GM19328 (cell line): ENCODE measurements at regions not wholly inside any gene's neighbourhood (a gene's known extent, or its start where the extent isn't known, plus 50 kb on each side); places are given as distances from the start of the nearest gene placed in this dataset.

ENCODE experiments used
- ATAC-seq: cut with Tn5 transposase; IDR thresholded peaks from one replicate; pipeline ENCODE4 v1.9.1; 2021; ENCODE audit warnings: mild to moderate bottlenecking, moderate library complexity; ENCODE audit not compliant: unreplicated experiment

DNA sequence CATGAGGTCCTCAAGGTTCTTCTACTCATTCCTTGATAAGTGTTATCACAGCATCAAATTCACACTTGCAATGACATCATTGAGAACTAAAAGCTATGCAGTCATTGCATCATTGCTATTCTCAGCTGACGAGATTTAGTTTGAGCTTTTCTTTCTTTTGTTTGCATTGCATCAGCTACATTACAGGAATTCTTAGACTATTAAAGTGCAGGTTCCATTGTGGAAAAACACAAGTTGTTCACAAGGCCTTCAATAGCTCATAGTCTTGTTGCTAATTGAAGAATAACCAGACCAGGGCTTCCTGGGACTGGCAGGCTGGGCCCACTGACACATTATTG, 139.3 kb downstream of the CXCL12 start:
- ATAC-seq, result no peak

DNA sequence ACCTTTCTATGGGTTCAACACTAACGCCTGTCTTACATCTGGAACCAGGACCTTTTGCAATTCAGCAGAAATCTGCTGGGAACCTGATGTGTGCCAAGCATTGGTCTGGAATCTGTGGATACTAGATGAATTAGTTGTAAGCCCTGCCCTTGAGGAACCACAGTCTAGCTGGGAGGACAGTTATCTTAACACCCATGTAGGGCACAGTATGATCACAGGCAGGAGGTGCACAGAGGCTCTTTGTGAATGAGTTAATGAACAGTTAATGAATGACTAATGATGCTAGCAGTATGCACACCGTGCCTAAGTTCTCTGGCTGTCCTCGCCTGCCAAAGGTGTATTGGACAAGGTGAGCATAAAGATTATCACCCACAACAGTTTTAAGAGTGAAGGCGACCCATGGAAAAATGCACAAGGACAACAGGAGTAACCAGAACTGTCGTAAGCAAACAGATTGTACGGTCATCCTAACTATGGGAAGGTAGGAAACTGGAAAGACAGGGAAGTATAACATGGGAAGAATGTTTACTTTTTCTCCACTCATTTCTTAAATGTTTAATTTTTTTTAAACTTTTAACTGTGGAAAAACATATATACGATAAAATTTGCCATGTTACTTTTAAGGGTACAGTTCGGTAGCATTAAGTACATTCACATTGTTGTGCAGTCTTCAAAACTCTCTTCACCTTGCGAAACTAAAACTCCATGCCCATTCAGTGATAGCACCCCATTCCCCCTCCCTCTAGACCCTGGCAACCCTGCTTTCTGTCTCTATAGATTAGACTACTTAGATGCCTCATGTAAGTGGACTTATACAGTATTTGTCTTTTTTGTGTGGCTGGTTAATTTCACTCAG, 139.9 kb downstream of the CXCL12 start:
- no peak for ATAC-seq

DNA sequence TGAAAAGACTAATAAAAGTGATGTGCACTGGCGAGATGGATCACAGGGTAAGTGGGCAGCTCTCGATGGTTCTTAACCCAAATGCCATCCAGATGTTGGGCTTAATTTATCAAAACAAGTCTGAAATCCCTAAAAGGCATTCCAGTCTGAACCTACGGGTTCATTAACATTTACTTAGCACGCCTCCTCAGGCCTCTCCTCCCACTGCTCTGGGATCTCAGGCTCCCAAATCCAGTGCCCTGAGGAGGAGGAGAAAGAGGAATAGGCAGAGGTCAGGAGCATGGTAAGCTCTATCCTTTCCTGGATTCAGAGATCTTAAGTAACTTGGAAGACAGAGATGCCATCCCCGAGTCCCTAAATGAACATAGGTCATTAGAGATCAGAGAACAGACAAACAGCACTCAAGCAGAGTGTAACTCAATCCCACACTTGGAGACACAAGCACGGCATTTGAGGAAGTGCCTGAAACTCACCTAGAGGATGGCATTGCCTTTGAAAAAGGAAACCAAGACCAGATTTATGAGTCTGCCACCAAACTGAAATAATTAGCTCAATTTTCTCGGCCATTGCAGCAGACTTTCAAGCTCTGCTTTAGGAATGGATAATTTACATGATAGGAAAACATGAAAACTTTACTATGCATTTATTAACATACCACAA, 140.9 kb downstream of the CXCL12 start:
- ATAC-seq, result no peak

DNA sequence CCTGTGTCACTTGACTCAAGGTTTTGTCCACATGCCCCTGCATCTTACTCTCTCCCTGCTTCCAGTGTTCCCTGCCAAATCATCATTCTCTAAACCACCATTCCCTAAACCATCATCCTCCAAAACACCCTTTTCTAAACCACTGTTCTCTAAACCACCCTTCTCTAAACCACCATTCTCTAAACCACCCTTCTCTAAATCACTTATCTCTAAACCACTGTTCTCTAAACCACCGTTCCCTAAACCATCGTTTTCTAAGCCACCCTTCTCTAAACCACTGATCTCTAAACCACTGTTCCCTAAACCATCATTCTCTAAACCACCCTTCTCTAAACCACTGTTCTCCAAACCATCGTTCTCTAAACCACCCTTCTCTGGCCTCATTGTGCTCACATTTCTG, 142.1 kb downstream of the CXCL12 start:
- ATAC-seq, result no peak

DNA sequence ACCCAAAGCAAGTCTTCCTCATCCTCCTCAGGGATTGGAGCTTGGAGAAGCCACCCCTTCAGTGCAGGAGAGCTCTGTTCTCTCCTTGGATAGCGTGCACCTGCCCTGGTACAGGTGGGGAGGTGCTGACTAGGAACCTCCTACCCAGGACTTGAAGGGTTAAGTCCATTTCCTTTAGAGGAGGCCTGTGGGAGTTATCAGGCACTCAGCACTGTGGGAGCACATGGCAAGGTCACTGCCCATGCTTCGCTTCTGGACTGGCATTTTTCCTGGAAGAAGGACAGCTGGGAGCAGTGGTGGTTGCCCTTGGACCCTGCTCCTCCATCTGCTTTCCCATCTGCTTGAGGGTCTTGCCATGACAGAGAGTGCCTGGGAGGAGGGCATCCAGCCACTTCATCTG, 142.8 kb downstream of the CXCL12 start:
- no peak for ATAC-seq

DNA sequence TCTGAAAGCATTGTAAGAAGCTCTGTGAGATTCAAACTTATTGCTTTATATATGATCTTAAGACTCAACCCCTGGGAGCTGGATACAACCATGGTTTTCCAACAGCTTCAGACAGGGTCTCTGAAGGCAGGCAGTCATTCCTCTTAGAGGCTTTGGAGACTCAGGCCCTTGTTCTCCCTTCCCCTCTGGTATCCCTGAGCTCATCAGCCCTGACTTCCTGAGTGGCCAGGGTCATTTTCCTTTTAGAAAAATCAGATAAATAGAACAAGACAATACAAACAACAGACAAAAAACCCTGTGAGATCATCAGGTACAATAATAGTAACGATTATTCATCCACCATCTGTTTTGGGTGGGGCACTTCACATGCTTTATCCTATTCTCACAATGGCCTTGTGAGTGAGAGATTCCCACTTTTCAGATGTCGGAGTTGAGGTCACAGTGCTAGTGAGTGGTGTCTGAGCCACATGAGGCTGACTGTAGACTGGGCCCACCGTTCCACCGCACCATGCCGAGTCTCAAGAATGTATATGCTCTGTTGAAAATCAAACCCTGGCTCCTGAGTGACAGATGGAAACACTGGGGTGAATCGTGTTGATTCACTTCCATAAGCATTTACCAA, 144.2 kb downstream of the CXCL12 start:
- ATAC-seq, result no peak

DNA sequence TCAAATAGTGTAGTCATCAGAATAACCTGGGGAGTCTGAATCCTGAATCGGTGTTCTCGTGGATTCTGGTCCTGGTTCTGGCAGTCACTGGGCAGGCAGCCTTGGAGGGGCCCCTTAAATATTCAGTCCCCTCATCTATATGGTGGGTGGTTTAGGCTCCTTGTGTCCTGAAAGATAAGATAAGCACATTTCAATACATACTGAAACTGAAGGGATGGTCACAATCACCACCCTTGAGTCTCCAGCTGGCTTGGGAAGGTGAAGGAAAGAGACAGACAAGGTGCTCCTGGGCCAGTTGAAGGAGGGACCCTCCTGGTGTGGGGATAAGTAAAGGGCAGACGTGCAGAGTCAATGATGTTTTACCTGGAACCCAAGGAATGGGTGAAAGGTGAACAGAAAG, 146.7 kb downstream of the CXCL12 start:
- no peak for ATAC-seq

DNA sequence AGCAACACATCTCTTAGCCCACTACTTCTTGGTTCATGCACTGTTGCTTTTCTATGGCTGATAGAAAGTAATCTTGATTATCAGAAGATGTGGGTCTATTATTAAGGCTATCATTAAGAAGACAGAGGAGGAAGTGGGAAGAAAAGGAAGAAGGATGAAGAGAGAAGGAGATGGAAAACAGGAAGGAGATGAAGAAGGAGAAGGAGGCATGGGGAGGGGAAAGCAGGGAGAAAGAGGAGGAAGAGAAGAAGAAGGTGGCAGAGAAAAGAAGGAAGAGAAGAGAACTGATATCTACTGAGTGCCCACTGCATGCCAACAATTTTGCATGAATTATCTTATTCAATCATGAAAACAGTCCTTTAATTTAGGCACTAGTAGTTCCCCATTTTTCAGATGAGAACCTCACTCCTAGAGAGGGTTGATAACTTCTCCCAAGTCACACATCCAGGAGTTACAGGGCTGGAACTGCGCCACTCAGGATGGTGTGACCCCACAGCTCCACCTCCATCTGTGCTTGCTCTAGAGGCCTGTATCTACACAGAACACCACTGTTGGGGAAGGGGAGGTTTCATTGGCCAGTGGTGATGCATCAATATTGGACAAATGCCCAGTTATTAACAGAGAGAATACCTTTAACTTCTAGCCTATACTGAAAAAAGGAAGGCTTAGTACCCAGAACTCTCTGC, 147.4 kb downstream of the CXCL12 start:
- ATAC-seq, result no peak

DNA sequence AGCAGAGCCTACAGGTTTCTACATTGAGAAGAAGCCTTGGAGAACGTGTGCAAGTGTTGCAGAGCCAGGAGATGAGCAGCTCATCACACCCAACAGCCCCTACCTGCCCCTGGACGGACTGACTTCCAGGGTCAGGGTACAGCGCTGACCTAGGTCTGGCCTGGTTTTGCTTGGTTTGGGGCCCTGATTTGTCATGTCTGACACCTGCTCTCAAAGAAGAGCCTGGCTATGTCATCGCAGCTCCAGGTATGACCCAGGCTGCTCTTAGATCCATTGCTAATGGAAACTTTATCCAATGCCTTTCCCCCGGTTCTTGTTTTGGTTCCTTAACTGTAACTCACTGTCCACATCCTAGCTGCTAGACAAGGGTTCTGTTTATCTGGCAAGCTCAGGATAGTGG, 149.5 kb downstream of the CXCL12 start:
- ATAC-seq, result no peak

DNA sequence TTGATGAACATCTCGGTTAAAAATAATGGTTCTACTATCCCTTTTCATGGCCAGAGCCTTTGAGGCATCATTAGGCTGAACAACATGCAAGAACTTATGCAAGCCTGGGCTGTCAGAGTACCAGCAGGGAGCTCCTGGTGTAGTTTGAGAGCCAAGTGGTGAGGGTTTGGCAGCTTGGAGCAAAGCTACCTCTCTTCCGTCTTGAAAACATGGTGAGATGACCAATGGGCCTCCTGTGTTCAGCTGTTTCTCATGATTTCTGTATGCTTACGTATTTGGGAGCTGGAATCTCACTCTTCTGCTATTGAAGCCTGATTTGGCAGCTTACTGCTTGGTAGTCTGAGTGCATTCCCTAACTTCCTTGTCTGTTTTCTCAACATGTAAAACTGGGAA, 150.4 kb downstream of the CXCL12 start:
- ATAC-seq, result no peak

DNA sequence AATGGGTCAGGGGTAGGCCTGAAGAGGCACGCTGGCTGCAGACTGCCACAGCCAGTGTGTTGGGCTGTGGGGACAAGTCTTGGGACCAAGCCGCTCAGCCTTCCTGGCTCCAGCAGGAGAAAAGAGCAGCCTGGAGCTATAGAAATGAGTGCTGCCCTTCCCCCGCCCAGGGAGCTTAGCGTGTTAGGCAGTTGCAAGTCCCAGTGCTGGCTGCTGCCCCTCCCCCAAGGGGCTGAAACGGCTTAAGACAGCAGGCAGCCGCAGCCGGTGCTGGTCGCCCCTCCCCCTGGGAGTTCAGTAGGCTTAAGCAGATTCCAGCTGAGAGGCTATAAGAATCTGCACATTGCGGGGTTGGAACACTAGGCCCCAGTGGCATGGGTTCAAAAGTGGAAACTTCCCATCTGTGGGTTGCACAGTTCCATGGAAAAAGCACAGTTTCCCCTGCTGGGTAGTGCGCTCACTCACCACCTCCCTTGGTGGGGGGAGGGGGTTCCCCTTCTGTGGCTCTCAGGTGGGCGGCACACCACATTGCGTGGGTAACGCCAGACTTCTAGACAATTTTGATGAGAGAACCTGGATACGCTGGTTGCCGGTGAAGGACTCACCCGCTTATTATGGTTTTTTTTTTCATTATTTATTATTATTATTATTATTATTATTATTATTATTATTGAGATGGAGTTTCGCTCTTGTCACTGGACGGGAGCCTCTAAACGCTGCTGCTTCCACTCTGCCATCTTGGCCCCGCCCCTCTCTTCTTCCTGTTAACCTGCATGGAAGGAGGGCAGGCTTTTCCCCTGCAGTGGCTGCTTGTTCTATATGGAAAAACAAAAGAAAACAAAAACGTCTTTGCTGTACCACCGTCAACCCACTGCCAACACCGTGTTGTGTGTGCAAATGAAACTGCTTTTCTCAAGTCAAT, 151.1 kb downstream of the CXCL12 start:
- ATAC-seq, result no peak

DNA sequence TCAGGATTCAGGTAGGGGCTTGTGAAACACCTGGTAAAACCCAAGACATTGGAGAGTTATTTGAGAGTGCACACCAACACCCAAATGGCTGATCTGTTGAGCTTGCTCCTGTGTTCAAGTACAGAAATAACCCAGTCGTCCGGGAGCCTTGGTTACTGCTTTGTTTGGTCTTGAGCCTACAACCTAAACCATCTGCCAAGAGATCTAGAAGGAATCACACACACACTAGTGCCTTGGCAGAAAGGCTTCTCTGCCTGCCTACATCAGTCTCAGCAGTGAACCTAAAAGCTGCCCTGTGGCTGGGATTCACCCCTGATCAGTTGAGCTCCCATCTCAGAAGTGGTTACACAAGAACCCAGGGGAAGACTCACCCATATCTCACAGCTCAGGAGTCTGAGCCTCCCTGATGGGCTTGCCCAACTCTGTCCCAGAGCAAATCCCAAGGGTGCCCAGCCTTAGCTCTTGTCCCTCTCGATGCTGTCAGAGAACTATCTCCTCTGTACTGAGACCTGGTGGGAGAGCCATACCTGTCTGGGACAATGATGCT, 167.6 kb downstream of the CXCL12 start:
- ATAC-seq, result no peak

DNA sequence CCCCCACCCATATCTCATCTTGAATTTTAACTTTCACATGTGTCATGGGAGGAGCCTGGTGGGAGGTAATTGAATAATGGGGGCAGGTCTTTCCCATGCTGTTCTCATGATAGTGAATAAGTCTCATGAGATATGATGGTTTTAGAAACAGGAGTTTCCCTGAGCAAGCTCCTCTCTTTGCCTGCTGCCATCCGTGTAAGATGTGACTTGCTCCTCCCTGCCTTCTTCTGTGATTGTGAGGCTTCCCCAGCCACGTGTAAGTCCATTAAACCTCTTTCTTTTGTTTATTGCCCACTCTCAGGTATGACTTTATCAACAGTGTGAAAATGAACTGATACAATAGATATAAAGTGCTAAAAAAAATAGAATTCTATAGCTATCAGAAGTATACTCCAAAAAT, 168.8 kb downstream of the CXCL12 start:
- ATAC-seq, result no peak

DNA sequence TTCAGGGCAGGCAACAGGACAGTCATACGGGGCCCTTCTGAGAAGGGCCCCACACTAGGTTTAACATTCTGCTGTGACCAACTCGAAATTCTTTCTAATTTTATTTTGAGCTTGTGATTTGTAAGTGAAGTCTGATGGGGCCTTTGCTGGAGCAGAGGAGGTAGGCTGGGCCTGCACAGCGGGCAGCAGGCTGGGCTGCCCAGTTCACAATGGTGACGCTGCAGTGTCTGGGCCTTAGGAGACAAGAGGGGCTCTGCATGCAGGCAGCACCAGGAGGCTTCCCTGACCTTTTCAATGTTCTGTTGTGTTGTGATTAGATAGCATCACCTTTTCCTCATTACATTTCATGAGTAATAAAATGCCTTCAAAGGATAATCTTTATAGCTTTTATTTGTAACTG, 175.1 kb downstream of the CXCL12 start:
- ATAC-seq, result no peak

DNA sequence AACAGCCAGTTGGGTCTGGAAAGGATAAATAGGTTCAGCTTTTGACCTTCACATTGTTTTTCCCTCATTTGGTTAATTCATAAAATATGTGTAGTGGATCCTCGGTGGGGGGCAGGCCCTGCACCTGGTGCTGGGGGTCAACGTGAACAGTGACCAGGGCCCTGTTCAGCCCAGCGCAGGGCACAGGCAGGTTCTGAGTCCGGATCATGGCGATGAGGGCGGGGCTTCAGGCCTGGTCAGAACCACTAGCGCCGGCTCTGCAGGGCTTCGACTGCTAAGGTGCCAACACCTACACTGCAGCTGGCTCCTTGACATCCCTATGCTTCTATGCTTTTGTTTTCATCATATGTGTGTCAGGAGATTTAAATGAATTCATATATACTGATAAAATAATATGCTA, 177.7 kb downstream of the CXCL12 start:
- ATAC-seq, result no peak

DNA sequence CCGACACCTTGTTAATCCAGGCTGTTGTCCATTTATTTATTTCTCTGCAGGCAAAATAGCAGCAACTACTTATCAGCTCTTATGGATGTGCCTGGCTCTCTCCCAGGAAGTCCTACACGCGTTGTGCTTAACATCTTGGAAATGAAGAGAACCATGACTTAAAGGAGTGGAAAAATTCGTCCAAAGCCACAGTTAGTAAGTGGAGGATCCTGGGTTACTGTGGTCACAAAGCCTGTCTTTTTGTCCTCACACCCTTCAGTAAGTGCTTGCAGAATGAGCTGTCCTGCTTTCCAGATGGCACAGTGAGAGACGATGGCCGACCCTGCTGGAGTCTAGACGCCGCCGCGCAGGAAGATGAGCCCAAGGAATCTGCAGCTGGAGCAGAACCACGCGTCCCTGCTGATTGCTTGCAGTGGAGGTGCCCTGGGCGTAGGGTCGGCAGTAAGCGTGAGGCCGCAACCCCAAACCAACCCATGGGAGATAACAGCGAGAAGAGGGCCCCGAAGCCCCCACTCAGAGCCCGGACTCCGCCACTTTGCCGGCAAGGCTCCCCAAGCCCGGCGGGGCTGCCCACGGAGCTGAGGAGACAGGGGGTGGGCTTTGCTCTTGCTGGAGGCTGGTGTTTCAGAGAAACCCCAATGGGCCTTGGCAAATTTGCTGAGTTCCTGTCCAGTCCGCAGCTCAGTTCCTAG, 178.6 kb downstream of the CXCL12 start:
- no peak for ATAC-seq

DNA sequence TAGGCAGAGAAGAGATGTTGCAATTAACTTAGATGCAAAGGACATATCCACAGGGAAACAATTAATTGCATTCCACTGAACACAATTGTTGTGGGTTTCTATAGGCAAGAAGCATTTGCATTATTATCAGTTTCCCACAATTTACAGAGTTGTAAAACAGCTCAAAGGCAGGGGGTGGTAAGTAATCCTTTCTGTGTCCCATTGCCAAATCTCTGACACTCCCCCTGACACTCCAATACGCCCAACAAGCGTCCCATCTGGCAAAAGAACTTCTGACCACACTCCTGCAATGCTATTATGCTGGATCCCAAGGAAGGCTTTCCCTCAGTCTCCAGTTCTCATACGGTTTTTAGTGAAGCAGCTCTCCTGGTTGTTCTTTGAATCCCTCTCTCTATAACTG, 179.8 kb downstream of the CXCL12 start:
- ATAC-seq, result no peak

DNA sequence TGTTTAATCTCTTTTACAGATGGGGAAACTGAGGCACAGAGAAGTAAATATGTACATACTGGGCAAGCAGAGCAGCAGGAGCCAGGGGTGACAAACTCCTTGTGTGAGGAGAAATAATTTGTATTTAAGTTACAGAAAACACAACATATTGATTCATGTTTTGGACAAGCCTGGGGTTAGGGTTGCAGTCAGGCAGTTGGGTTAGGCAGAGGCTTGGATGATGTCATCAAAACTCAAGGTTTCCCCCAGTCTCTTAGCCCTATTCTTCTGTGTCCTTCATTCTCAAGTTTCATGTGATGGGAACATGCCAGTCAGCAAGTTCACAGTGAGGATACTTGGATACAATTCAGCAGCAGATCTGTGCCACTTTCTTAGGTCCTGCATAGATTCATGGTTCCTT, 181.4 kb downstream of the CXCL12 start:
- ATAC-seq, result no peak

DNA sequence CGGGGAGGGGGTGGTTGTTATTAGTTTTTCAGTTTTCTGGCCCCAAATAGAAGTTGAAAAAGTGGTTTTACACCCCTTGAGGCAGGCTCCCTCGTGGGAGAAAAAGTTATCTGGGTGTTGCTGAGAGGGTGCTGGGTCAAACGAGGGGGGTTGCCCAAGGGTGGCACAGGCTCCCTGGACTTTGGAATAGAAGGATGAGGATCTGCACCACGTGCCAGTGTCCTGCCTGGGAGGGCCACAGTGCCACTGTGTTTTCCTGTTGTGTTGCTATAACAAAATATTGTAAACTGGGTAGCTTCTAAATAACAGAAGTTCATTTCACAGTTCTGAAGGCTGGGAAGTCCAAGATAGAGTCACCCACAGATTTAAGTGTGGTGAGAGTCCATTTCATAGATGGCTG, 181.9 kb downstream of the CXCL12 start:
- no peak for ATAC-seq

DNA sequence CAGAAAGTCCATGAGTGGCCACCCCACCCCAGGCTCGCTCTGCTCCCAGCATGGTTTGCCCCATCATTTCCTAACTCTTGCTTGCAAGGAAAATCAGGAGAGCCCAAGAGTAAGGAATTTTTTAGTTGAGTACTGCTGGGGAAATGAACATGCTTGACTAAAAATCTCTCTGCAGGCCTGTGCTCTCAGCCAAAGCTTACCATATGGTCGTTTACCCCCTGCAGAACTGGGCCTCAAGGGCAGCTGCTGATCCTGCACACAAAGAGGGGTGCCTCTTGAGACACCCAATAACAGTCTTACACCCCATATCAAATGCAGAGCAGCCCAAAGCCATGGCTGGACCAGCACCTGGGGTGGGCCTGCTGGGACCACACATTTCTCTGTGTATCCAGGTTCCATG, 183.2 kb downstream of the CXCL12 start:
- ATAC-seq, result no peak
